MM.1S (cell line): ENCODE measurements at regions not wholly inside any gene's neighbourhood (a gene's known extent, or its start where the extent isn't known, plus 50 kb on each side); places are given as distances from the start of the nearest gene placed in this dataset.

ENCODE experiments used
- CTCF ChIP-seq: fragments of 300-600 bp; sonication (generic); IDR thresholded peaks from 2 replicates; pipeline ENCODE4 v1.5.1; 2016; ENCODE audit warnings: antibody characterized with exemption, low read length, mixed read lengths
- EZH2 ChIP-seq: fragments of 300-600 bp; sonication (generic); optimal IDR thresholded peaks from 2 replicates; pipeline ENCODE3; 2017; ENCODE audit warnings: low read depth, mild to moderate bottlenecking, antibody characterized with exemption, low read length, mixed read lengths

GRCh38 chr4:97279391-97279790 is 863.9 kb downstream of the STPG2 start:
- TF ChIP-seq CTCF (no peak), EZH2 (no peak)
